Stimulated activated CD4-positive, alpha-beta T cell treated with anti-CD3 and anti-CD28 coated beads, Interleukin-12 subunit alpha, Interleukin-12 subunit beta, amount 100 ng/mL, for 4 hours (primary cell): ENCODE measurements at regions not wholly inside any gene's neighbourhood (a gene's known extent, or its start where the extent isn't known, plus 50 kb on each side); places are given as distances from the start of the nearest gene placed in this dataset.

ENCODE experiments used
- DNase-seq: peaks from one replicate; pipeline ENCODE4 v3.0.0-alpha.2; 2020

DNA sequence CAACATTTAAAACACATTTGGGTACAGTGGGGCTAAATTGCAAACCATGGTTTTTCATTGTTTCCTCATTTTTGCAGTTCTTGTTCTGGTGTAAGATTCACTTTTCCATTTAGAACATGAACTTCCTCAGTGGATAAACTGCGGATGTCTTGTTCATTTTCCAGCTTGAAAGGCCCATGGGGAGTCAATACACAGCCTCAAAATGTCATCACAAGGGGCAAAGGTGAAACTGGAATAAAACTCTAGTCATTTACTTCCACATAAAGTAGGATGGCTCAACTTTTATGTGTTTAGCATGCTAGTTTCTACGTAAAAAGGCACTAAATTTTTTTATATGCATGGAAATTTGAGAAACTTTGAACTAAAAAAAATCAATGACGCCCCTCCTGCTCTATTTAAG lies 718.8 kb downstream of the TLR4 start:
- no peak for DNase-seq

DNA sequence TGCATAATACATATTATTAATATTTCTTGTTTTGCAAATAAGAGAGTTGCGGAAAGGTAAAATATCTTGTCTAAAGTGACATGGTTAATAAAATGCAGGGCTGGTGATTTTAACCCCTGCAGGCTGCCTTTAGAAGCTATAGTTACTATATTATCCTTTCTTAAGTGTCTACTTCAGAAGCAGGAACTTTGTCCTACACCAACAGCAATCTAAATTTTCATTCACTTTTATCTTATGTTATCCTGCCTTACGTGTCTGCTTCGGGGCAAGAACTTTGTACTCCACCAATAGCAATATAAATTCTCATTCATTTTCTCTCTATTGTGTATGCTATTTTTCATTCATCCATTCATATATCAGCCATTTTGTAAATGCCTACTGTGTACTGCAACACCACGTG lies 719.5 kb downstream of the TLR4 start:
- DNase-seq: no peak

DNA sequence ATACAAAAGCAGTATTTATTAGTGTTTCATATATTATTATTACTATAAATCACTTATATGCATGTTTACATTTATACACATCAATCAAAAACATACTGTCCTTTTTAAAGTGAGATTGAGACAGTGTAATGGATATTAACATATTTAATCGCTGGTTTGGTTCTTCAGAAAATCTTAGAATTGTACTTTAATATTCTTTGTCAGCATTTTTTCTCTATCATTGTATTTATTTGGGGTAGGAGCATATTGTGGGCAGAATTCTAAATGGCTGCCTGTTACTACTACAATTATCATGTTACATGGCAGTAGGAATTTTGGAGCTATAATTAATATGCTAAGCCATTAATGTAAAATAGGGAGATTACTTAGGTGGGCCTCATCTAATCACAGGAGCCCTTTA lies 722.6 kb downstream of the TLR4 start:
- DNase-seq: no peak

DNA sequence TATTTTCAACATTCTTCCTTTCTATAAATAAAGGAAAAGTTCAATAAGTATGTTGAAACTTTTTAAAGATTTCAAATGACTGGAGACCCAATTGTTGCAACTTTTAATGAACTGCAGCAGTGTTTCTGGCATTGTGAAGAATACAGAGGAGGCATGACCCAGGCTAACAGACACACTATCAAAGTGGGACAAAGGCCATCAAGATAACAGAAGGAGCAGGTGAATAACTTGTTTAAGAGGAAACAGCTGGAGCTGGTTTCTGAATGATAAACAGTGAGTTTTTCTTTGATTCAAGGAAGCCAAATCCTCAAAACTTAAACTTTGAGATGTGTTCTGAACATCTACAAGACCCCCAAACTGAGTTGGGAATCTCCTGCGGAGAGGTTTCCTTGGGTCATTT lies 734.6 kb downstream of the TLR4 start:
- no peak for DNase-seq

DNA sequence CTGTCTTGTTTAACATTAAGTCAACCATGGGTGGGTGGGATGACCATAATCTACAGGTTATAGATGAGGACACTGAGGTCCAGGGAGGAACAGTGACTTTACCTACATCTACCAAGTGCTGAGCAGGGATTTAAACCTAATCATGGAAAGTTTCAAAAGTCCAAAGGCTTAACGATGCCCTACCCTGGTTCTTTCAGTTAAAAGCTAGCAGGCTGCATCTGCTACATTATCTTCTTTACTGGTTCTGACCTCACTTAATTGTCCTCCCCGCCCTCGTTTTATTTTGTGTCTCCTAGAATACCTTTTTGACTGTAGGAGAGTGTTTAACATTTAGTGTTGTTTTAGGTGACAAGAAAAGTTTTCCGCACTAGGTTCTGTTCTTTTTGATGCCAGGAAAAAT lies 735.2 kb downstream of the TLR4 start:
- DNase-seq: no peak

DNA sequence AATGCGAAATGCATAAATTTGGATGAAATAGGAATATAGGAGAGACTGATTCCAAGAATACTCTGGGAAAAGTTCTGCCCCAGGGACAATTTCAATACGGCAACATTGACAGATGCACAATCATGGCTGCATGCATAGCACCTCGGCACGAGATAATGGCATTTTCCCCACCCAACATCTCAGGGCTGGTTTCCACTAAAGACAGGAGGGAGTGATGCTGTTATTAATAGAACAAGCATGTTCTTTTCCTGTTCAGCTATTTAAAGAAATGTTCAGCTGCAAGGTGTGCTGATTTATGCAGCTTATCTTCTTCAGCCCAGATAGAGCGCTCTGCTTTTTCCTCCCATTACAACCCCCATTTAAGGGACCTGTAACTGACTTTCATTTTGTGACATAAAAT lies 740.2 kb downstream of the TLR4 start:
- no peak for DNase-seq

DNA sequence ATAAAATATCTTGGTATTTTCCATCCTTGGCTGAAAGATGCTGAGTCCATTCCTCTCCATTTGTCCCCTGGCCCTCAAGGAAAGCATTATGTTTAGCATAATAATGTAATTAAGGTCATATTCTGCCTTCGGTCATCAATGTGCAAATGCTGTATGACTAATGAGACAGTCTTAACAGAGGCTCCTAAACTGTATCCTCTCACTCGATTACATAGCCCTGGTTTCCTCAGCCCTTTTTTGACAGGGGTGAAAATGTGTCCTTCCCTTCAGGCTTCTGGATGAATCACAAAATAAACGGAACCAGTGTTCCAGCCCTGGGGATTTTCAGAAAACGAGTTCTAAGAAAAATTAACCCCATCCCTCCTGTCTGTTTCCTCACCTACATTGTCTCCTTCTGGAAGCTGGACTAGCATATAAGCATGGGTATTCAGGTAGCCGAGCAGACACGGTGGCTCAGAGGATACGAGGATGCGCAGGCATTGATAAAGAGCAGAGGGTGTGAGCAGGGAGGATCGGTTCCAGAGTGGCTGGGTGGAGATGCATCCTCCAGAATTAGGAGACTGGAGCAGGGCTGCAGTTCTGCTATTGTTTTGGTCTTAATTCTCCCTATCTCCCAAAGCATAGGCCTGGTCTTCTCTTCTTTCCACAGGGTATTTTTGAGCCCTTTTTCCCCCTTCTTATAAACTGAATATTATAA lies 742.9 kb downstream of the TLR4 start:
- DNase-seq: no peak

DNA sequence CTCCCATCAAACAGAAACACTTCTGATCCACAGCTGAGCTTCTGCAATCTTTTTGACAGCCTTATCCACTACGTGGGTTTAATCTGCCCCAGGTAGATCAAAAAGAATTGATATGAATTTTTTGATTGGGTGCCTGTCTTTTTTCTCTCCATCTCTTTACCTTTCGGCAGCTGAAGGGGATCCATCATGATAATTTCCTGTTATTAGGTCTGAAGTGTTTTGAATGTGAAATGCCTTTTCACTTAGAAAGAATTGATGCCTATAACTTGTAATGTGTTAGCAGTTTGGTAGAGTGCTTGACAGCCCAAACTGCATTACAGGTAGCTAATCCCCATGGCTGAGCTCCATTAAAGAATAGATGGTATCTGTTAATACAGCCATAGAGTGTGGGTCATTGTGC lies 745.4 kb downstream of the TLR4 start:
- no peak for DNase-seq

DNA sequence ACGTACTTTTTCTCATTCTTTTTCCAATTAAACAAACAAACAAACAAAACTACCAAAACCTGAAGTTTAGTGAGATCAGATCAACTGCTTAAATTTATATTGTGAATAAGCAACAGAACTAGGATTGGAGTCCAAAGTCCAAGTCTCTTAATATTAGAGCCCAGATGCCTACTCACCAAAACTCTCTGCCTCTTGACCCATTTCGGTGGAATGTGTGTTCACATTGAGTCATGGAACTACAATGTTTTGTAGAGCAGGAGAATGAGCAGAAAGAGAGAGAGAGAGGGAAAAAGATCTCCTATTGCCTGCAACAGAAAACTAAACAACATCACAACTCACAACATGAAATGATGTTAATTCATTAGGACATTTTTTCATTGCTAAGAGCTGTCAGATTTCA lies 751.1 kb downstream of the TLR4 start:
- DNase-seq: no peak

DNA sequence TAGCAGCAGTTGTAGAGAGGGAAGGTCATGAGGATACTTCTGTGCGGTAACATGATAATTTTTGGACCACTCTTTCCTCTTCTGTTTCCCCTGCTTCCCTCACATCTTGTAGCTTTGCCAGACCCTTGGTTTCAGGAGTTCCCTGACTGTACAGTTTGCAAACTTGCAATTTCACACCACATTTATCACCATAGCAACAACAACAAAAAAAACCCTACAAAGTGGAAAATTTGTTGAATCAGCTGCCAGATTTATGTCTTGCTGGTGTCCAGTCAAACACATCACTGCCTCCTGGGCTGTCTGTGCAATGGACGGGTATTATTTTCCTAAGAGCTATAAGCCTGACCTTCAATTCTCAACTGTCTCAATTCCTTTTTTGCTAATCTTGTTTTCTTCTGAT lies 751.6 kb downstream of the TLR4 start:
- DNase-seq: no peak

DNA sequence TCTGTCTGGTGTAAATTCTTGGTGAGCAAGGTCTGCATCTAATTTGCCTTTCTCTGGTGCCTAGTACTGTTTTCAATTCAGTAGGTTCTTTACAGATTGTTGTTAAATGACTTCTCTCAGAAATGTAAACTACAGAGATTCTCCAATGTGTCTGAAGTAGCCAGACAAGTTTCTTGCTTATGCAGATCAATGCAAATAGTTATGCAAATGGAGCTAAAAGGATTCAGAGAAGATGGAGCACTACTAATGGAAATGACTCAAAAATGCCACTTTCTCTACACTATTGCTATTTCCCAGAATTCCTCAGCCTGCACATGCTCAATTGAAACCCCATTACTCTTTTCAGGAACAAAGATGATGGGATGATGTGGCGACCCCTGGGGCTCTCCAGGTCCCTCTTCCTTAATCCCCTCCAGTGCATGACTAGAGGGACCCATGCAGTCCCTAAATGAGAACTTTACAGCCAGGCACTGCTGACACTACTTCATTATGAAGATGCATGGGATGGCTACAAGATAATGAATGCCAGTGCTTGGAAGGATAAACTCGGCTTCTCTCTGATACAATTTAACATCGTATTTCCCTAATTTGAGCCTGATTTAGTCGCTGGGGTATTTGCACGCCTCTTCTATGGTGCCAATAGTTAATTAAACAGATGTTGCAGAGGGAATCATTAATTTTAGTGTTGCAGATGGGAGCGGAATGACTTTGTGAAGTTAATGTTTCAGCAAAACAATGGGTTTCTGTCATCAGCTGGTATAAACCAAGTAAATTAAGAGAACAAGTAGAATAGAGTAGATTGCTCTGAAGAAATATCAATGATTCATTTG lies 753.2 kb downstream of the TLR4 start:
- no peak for DNase-seq

DNA sequence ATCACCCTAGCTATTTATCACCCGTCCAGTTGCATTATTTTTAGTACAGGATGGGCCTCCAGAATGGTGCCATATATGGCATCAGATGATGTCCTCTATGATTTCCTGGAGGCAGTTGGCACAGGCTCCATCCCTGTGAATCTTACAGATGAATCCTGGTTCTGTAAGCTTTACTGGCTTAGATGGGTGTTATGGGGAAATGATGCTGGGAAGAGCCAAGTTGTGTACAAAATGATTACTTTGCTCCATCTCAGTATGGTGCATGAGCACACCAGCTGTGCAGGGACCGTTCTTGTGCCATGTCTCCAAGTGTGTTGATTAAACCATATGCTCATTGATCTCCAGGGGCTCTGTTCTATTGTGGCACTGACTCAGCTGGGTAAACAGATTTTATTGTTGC lies 755.7 kb downstream of the TLR4 start:
- no peak for DNase-seq

DNA sequence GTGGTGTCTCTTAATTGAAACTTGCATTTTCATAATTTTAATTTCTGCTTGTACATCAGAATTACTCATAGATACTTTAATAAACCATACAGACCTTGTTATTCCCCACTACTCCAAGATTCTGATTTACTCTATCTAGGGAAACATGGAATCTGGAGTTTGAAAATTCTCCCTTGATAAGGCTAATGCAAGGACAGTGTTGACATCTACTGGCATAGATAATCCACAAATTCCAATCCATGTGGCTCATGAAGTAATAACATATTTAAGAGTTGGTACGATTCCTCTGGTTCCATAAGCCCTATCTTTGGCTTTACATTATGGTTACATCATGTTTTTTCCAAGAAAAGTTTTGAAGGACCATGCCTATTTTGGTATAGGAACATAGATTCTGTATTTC lies 759.2 kb downstream of the TLR4 start:
- no peak for DNase-seq

DNA sequence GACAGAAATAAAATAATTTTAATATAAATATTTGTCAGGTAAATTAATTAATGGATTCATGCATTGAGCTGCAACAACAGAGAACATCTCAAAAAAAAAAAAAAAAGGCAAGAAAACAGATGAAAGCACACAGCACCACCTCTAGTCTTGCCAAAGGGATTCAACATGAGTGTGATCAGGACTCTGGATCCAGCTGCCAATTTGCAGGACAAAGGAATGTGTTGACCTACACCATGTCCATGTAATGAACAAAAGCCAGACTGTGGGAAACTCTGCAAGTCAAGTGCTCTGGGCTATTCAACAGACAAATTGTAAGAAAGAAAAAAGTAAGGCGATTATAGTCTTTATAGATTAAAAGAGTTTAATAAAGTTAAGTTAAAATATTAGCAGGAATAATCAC lies 769.3 kb downstream of the TLR4 start:
- no peak for DNase-seq

DNA sequence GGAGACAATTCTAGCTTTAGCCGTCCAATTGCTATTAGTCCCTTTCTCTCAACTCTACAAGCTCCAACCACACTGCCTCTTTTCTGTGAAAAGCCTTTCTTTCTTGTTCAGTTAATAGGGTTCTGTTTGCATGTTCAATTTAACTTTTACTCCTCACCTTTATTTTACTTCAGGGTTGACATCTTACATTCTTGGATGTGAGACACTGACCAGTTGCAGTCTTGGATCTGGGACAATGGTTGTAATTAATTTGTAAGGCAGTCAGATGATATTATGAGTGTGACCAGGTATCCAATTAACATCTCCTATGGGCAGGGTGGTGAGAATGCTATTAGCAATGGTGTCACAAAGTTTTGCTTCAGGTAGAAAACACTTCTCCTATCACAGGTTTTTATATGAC lies 774.5 kb downstream of the TLR4 start:
- no peak for DNase-seq

DNA sequence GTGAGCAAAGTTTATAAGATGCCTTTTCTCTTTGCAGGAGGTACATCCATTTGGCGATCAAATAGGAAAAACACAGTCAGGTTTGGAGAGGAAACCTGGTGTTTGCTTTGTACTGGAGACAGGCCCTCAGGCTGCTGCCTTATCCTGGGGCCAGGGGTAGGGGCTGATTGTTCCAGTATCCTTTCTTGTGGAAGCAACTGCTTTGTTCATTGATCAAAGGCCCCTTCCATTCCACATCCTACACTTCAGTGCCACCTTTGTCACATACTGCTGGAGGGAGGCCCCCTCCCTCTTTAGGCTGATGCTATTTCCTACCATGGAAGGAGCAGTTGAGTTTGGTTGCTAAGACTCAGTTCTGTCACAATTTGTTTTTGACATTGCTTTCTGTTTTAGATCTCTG lies 778.1 kb downstream of the TLR4 start:
- no peak for DNase-seq

DNA sequence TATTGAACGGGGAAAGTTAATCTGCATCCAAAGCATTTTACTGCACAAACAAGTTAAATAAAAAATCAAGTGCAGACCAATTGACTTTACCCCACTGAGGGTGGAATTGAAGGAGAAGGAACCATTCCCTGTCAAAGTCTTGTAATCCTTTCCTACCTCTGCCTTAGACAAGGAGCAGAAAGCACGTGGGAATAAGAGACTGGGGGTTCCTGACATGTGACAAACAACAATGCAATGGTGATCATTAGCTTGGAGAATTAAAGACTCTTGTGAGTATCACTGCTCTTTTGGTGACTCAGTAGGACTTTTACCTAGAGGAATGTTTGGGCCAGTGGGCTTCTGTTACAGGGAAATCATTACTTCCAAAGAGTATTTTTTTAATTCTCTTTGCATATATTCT lies 779.5 kb downstream of the TLR4 start:
- DNase-seq: no peak

DNA sequence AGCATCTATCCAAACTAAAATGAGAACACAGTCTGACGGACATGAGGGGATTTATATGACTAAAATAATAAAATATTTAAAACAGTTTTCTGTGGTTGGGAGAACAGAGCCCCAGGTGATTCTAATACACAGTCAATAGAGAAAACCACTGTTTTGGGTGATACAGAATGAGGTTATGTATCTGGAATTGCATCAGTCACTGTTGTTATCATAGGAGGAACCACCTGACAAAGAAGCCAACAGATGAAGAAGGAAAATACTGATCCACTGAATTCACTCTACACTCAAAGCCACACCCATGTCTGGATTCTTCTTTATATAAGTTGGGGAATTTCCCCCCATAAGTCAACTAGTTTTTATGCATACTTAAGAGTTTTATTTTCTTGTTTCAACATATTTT lies 799.0 kb downstream of the TLR4 start:
- no peak for DNase-seq

DNA sequence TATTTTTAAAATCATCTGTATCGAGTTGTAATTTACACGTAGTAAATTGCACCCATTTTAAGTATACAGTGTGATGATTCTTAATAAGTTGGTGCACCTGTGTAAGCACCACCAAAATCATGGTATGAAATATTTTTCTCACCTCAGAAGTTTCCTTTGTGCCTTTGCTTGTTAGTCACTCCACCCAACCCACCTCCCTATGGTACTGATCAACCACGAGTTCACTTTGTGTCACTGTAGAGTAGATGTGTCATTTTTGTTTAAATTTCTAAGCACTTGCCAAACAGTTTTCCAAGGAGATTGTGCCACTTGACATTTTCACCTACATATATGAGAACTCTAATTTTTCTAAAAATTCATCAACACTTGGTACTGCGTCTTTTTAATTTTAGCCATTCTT lies 806.5 kb downstream of the TLR4 start:
- no peak for DNase-seq

DNA sequence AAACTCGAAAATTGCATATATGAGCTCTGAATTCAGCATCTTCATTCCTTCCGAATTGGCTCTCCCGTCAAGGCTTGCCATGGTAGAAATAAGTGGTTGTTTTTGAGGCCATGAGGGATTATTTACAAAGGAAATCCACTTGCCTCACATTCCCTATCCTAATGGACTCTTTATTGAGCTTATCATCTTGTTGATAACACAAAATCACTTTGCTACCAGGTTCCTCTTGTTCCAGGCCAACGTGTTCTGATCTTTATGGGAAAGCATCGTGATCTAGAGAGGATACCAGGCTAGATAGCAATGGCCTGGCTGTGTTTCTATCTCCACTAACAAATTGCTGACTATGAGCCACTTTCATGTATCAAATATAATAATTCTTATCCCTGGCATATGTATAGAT lies 811.7 kb downstream of the TLR4 start:
- no peak for DNase-seq

DNA sequence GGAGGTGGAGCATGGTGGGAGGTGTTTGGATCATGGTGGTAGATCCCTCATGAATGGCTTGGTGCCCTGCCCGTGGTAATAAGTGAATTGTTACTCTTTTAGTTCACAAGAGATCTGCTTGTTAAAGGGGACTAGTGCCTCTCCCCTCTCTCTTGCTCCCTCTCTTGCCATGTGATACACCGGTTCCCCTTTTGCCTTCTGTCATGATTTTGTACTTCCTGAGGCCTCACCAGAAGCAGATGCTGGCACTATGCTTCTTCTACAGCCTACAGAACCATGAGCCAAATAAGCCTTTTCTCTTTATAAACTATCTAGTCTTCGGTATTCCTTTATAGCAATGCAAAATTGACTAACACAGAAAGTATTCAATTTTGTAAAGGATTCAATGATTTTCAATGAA lies 817.1 kb downstream of the TLR4 start:
- DNase-seq: no peak

DNA sequence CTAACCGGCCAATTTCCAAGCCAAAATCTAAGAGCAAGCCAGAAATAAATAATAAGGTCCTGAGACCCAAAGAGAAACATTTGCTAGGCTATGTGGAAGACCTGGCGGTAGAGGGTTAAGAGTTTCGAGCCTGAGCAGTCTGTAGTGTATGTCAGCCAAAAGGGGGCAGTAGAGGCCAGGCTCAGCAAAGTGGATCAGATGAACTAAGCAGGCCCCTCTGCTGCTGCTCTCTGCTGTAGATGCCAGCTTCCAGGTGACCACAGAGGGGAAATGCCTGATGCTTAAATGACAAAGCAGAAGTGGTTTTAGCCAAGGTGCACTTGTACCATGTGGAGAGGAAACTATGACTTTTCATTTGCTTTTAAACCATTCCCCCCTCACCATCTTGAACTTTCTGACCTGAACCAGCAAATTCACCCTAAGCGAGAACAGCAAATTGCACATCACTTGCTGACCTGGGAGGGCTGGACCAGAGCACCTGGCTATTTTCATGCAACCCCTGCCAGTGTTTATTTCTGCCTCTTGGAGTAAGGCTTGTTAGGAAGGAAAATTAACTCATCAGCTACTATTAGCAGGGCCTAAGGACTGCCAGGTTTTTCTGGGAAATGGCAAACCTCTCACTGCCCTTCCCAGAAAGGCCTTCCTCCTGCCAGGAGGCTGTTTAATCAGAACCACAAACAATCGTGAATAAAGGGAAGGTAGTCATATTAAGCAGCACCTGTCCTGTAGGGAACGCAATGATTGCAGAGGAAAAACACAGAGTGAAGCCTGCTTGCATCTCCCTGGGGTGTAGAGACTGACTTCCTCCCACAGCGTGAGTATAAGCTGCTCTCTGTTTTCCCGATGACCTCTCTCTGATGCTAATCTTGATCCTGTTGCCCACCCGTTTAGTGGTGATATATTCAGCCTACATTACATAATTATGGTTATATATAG lies 818.2 kb downstream of the TLR4 start:
- no peak for DNase-seq

DNA sequence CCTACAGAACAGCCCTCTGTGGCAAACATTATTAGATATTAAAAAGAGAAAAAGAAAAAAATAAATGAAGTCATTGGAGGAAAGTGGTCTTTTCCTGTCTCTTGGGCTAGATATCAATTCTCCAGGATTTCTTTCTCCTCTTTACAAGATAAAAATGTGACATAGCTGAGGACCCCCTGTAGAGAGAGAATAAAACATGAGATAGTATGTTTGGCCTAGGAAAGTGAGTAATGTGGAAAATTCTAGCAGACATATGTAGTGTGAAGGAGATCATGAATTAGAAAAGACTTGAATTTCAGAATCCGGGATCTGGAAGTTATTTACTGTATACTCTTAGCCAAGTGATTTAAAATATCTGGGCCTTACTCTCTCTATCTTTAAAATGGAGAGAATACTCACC lies 823.1 kb downstream of the TLR4 start:
- DNase-seq: no peak

DNA sequence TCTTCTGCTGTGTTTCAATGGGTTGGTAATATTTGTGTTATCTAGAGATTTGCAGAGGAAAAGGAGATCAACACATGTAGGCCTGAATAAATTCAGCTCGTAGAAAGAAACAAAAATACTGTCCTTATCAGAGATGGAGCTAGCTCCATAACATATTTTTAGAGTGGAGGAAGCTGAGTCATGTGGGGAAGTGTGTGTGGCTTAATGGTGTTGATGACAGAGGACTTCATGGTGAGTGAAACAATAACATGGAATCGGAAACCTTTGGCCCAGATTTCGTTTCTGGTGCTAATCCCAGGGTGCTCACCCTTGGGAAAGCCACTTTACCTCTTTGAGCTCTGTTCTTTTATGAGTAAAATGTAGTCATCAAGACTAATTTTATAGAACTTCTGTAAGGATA lies 825.0 kb downstream of the TLR4 start:
- DNase-seq: no peak
